ENCODE measurements at regions not wholly inside any gene's neighbourhood (a gene's known extent, or its start where the extent isn't known, plus 50 kb on each side); places are given as distances from the start of the nearest gene placed in this dataset.

GRCh38 chr10:16360425-16360824, 76.4 kb upstream of the PTER start:
- dilution Hi-C loops (cut with HindIII; ENCODE audit: low sequenced_read_pairs, unreplicated experiment): no loop called here
- POLR2A ChIA-PET (ENCODE audit: unreplicated experiment): no interaction called here

More at GRCh38 chr10:16360425-16360824, 76.4 kb upstream of the PTER start:
- Histone ChIP-seq H3K27me3 (ENCODE audit: control insufficient read depth, insufficient read depth, low read length) (no peaks in the 10 kb centered on the region), H2AK5ac (ENCODE audit: low read depth, low read length) (no peak overlapping the region), H3K79me1 (ENCODE audit: low read depth in 1 of 2, low read length in 2 of 2) (no peaks in the 10 kb centered on the region), H3K23ac (ENCODE audit: low read depth, low read length) (no peak overlapping the region), H4K91ac (ENCODE audit: insufficient read depth, low read depth, low read length) (no peak overlapping the region), H3K4me2 (ENCODE audit: low read depth, low read length) (no peak overlapping the region), H2BK15ac (ENCODE audit: low read depth, low read length) (no peak overlapping the region), H3K4me3 (ENCODE audit: insufficient read depth, low read depth, low read length) (no peak overlapping the region), H2AK9ac (replicated peaks; ENCODE audit: low read depth, low read length, poor library complexity) (no peak overlapping the region), H2BK120ac (ENCODE audit: low read depth, low read length) (no peak overlapping the region), H3K9ac (ENCODE audit: low read depth, low read length) (no peak overlapping the region), H3K9me1 (ENCODE audit: insufficient read depth, low read length) (no peaks in the 10 kb centered on the region), H2BK20ac (ENCODE audit: low read depth, low read length) (no peak overlapping the region), H4K8ac (ENCODE audit: low read depth in 2 of 2, low read length in 2 of 2) (no peak overlapping the region), H3K4ac (ENCODE audit: low read depth, low read length) (no peak overlapping the region), H4K5ac (ENCODE audit: low read depth, low read length) (no peak overlapping the region), H3K56ac (ENCODE audit: extremely low read depth, insufficient read depth, low read length) (no peak overlapping the region), H2AFZ (replicated peaks; ENCODE audit: low read length, poor library complexity) (no peak overlapping the region), H4K20me1 (ENCODE audit: insufficient read depth, low read length) (no peaks in the 10 kb centered on the region), H3K36me3 (ENCODE audit: control insufficient read depth, insufficient read depth, low read length) (no peaks in the 10 kb centered on the region), H3K14ac (replicated peaks; ENCODE audit: low read depth, low read length) (no peak overlapping the region), H3K27ac (ENCODE audit: insufficient read depth, low read length) (no peak overlapping the region), H3K18ac (ENCODE audit: low read depth, low read length) (no peak overlapping the region), H3K4me1 (ENCODE audit: control insufficient read depth, insufficient read depth, low read length) (no peaks in the 10 kb centered on the region), H2BK5ac (ENCODE audit: low read depth, low read length, poor library complexity, severe bottlenecking) (no peak overlapping the region), H3K9me3 (ENCODE audit: control insufficient read depth, insufficient read depth, low read length) (peaks cover 5% of the 10 kb centered on the region; the same call in 1 of the 2 replicates)
- intact Hi-C loops (cut with micrococcal nuclease): no loop called here
- ATAC-seq (ENCODE audit: low read depth) (no peak), DNase-seq (no peak)
- no TSS peak for BruUV-seq (replicated peaks)
- in situ Hi-C loops (cut with MboI; ENCODE audit: low sequenced_read_pairs): no loop called here
- TF ChIP-seq USF2 (IDR thresholded peaks at IDR 0.05; ENCODE audit: low read depth, low read length) (no peak), BHLHE40 (IDR thresholded peaks at IDR 0.05; ENCODE audit: low read depth, low read length) (no peak), MAFK (IDR thresholded peaks at IDR 0.05; ENCODE audit: low read depth, low read length) (no peak), MXI1 (IDR thresholded peaks at IDR 0.05; ENCODE audit: borderline replicate concordance, low read depth, low read length) (no peak), RCOR1 (IDR thresholded peaks at IDR 0.05; ENCODE audit: insufficient replicate concordance, low read length) (no peak), CHD1 (IDR thresholded peaks at IDR 0.05; ENCODE audit: low read depth, low read length) (no peak), RFX5 (IDR thresholded peaks at IDR 0.05; ENCODE audit: low read depth, low read length) (no peak)
- CTCF ChIA-PET: no interaction called here

All from IMR-90 (cell line).